ENCODE measurements at regions not wholly inside any gene's neighbourhood (a gene's known extent, or its start where the extent isn't known, plus 50 kb on each side); places are given as distances from the start of the nearest gene placed in this dataset.

- Histone ChIP-seq H3K36me3 (no peaks in the 10 kb centered on the region), H3K4me3 (no peak overlapping the region), H3K27ac (no peak overlapping the region), H3K9me3 (peaks cover 0 to 4% (median 0%) of the 10 kb centered on the region in 8 donors), H3K4me1 (no peaks in the 10 kb centered on the region), H3K27me3 (replicated peaks in 1 of 7) (no peaks in the 10 kb centered on the region)
- intact Hi-C loops (cut with DNase I; ENCODE audit: low total_unique reads), result no loop called here
- 66 to 94% (median 81%) methylated on average over 3 of the region's 3 CpGs for WGBS, 5 donors
- TF ChIP-seq POLR2A (IDR thresholded peaks at IDR 0.05) (no peak), POLR2AphosphoS5 (IDR thresholded peaks at IDR 0.05) (no peak), CTCF (IDR thresholded peaks at IDR 0.05 in 8 of 11, conservative IDR thresholded peaks at IDR 0.05 in 3 of 11) (no peak)
- DNase-seq, result no peak
Observed at GRCh38 chr13:34608331-34608730, 333.7 kb upstream of the NBEA start.

GRCh38 chr13:34611671-34612070 lies 330.4 kb upstream of the NBEA start:
- intact Hi-C loops (cut with DNase I; ENCODE audit: low total_unique reads), result no loop called here
- Histone ChIP-seq H3K9me3 (peaks cover 0 to 4% (median 0%) of the 10 kb centered on the region in 8 donors), H3K4me1 (no peaks in the 10 kb centered on the region), H3K27me3 (replicated peaks in 1 of 7) (no peaks in the 10 kb centered on the region), H3K4me3 (no peak overlapping the region), H3K36me3 (no peaks in the 10 kb centered on the region), H3K27ac (no peak overlapping the region)
- DNase-seq, result no peak
- 80 to 97% (median 90%) methylated on average over 1 of the region's 1 CpG for WGBS, 5 donors
- TF ChIP-seq CTCF (IDR thresholded peaks at IDR 0.05 in 8 of 11, conservative IDR thresholded peaks at IDR 0.05 in 3 of 11) (no peak), POLR2AphosphoS5 (IDR thresholded peaks at IDR 0.05) (no peak), POLR2A (IDR thresholded peaks at IDR 0.05) (no peak)

GRCh38 chr13:34617473-34618083 lies 324.5 kb upstream of the NBEA start:
- 80 to 88% (median 85%) methylated on average over 7 of the region's 7 CpGs for WGBS, 5 donors
- Histone ChIP-seq H3K9me3 (no peaks in the 10 kb centered on the region), H3K4me1 (no peaks in the 10 kb centered on the region), H3K27ac (no peak overlapping the region), H3K36me3 (no peaks in the 10 kb centered on the region), H3K27me3 (replicated peaks in 1 of 7) (no peaks in the 10 kb centered on the region), H3K4me3 (no peak overlapping the region)
- no peak for DNase-seq
- intact Hi-C loops (cut with DNase I; ENCODE audit: low total_unique reads), result no loop called here
- TF ChIP-seq POLR2A (IDR thresholded peaks at IDR 0.05) (no peak), CTCF (IDR thresholded peaks at IDR 0.05 in 8 of 11, conservative IDR thresholded peaks at IDR 0.05 in 3 of 11) (no peak), POLR2AphosphoS5 (IDR thresholded peaks at IDR 0.05) (no peak)

- Histone ChIP-seq H3K27me3 (replicated peaks in 1 of 7) (no peaks in the 10 kb centered on the region), H3K36me3 (no peaks in the 10 kb centered on the region), H3K4me3 (no peak overlapping the region), H3K9me3 (no peaks in the 10 kb centered on the region), H3K27ac (no peak overlapping the region), H3K4me1 (no peaks in the 10 kb centered on the region)
- no peak for TF ChIP-seq POLR2A (IDR thresholded peaks at IDR 0.05)
- no peak for TF ChIP-seq CTCF (IDR thresholded peaks at IDR 0.05 in 8 of 11, conservative IDR thresholded peaks at IDR 0.05 in 3 of 11)
- no peak for TF ChIP-seq POLR2AphosphoS5 (IDR thresholded peaks at IDR 0.05)
- DNase-seq, result no peak
- intact Hi-C loops (cut with DNase I; ENCODE audit: low total_unique reads), result no loop called here
- 65 to 77% (median 74%) methylated on average over 5 of the region's 5 CpGs for WGBS, 5 donors
Observed at GRCh38 chr13:34618654-34619053, 323.4 kb upstream of the NBEA start.

Measured in spleen (tissue), 11 donors.